Fibroblast of lung (primary cell): ENCODE measurements at regions not wholly inside any gene's neighbourhood (a gene's known extent, or its start where the extent isn't known, plus 50 kb on each side); places are given as distances from the start of the nearest gene placed in this dataset.

Experiments used
- DNase-seq, 2 donors: peaks; one replicate each; pipeline versions ENCODE4 v3.0.0 to v3.0.0-alpha.2; 2010; ENCODE audit warnings: low read depth in 2 of 2
- H2AFZ ChIP-seq: 2 replicates; pipeline ENCODE4 v1.5.1; 2012; ENCODE audit warnings: low read length, control low read depth, inconsistent platforms
- H3K27ac ChIP-seq: 2 replicates; pipeline ENCODE4 v1.5.1; 2011; ENCODE audit warnings: low read length, control low read depth; ENCODE audit not compliant: insufficient read depth
- H3K27me3 ChIP-seq: 2 replicates; pipeline ENCODE4 v1.5.1; 2011; ENCODE audit warnings: mild to moderate bottlenecking, low read length; ENCODE audit not compliant: control insufficient read depth, insufficient read depth
- H3K36me3 ChIP-seq: 2 replicates; pipeline ENCODE4 v1.5.1; 2011; ENCODE audit warnings: low read length; ENCODE audit not compliant: control insufficient read depth, insufficient read depth
- H3K4me1 ChIP-seq: 2 replicates; pipeline ENCODE4 v1.5.1; 2011; ENCODE audit warnings: low read length; ENCODE audit not compliant: control insufficient read depth, insufficient read depth; ENCODE audit errors: extremely low read depth
- H3K4me2 ChIP-seq: 2 replicates; pipeline ENCODE4 v1.5.1; 2011; ENCODE audit warnings: low read length, control low read depth; ENCODE audit not compliant: insufficient read depth; ENCODE audit errors: extremely low read depth
- H3K4me3 ChIP-seq, 4 experiments: fragments of 200-600 bp in 1 of 4; sonication (generic) in 1 of 4; replicated peaks in 1 of 4; 2 replicates each; pipeline ENCODE4 v1.5.1; 2011 to 2016; ENCODE audit warnings: low read length in 4 of 4, low read depth in 3 of 4, mild to moderate bottlenecking in 3 of 4, control low read depth in 2 of 4, inconsistent platforms in 1 of 4, mixed read lengths in 1 of 4; ENCODE audit not compliant: insufficient read depth in 1 of 4; ENCODE audit errors: control extremely low read depth in 1 of 4
- H3K79me2 ChIP-seq: 2 replicates; pipeline ENCODE4 v1.5.1; 2012; ENCODE audit warnings: mild to moderate bottlenecking, low read length, inconsistent platforms; ENCODE audit not compliant: control insufficient read depth, insufficient read depth
- H3K9ac ChIP-seq: 2 replicates; pipeline ENCODE4 v1.5.1; 2011; ENCODE audit warnings: mild to moderate bottlenecking, low read length, control low read depth; ENCODE audit not compliant: insufficient read depth
- H3K9me3 ChIP-seq: 2 replicates; pipeline ENCODE4 v1.5.1; 2012; ENCODE audit warnings: low read depth, low read length; ENCODE audit not compliant: control insufficient read depth, insufficient read depth
- H4K20me1 ChIP-seq: 2 replicates; pipeline ENCODE4 v1.5.1; 2011; ENCODE audit warnings: low read length; ENCODE audit not compliant: control insufficient read depth, insufficient read depth; ENCODE audit errors: extremely low read depth
- CTCF ChIP-seq, 2 donors: IDR thresholded peaks in 1 of 2; conservative IDR thresholded peaks in 1 of 2; 1 replicate in 1 of 2; 2 replicates in 1 of 2; pipeline ENCODE4 v1.5.1; 2011 to 2012; ENCODE audit warnings: low read length in 2 of 2, control low read depth in 1 of 2, inconsistent platforms in 1 of 2, low read depth in 1 of 2, mild to moderate bottlenecking in 1 of 2
- EZH2 ChIP-seq: IDR thresholded peaks from 2 replicates; pipeline ENCODE4 v1.5.1; 2012; ENCODE audit warnings: low read length, control low read depth, mild to moderate bottlenecking; ENCODE audit errors: missing control alignments

GRCh38 chr11:80625563-80625962 is 1184.7 kb upstream of the TENM4 start:
- DNase-seq, result no peak
- no peak overlapping the region for H3K4me2 ChIP-seq
- H3K79me2 ChIP-seq, result no peaks in the 10 kb centered on the region
- H4K20me1 ChIP-seq, result no peaks in the 10 kb centered on the region
- no peak overlapping the region for H2AFZ ChIP-seq
- no peak overlapping the region for H3K9ac ChIP-seq
- H3K36me3 ChIP-seq, result no peaks in the 10 kb centered on the region
- no peaks in the 10 kb centered on the region for H3K27me3 ChIP-seq
- TF ChIP-seq EZH2 (no peak), CTCF (conservative IDR thresholded peaks at IDR 0.05 in 1 of 2, IDR thresholded peaks at IDR 0.05 in 1 of 2; ENCODE audit: low read depth in 1 of 2, low read length in 2 of 2) (no peak)
- no peak overlapping the region for H3K27ac ChIP-seq
- H3K9me3 ChIP-seq, result no peaks in the 10 kb centered on the region
- no peaks in the 10 kb centered on the region for H3K4me1 ChIP-seq
- H3K4me3 ChIP-seq, result no peak overlapping the region

- Histone ChIP-seq H3K4me1 (no peaks in the 10 kb centered on the region), H3K4me2 (no peak overlapping the region), H3K79me2 (no peaks in the 10 kb centered on the region), H4K20me1 (no peaks in the 10 kb centered on the region), H3K9me3 (no peaks in the 10 kb centered on the region), H3K9ac (no peak overlapping the region), H2AFZ (no peak overlapping the region), H3K27ac (no peak overlapping the region), H3K4me3 (no peak overlapping the region), H3K36me3 (no peaks in the 10 kb centered on the region), H3K27me3 (no peaks in the 10 kb centered on the region)
- TF ChIP-seq CTCF (conservative IDR thresholded peaks at IDR 0.05 in 1 of 2, IDR thresholded peaks at IDR 0.05 in 1 of 2; ENCODE audit: low read depth in 1 of 2, low read length in 2 of 2) (no peak), EZH2 (no peak)
- DNase-seq, result no peak
Observed at GRCh38 chr11:80621871-80622270, 1181.0 kb upstream of the TENM4 start.

GRCh38 chr11:80620867-80621266 is 1180.0 kb upstream of the TENM4 start:
- no peaks in the 10 kb centered on the region for H3K27me3 ChIP-seq
- no peak overlapping the region for H3K27ac ChIP-seq
- DNase-seq, result no peak
- no peaks in the 10 kb centered on the region for H4K20me1 ChIP-seq
- H3K4me3 ChIP-seq, result no peak overlapping the region
- no peak overlapping the region for H3K9ac ChIP-seq
- no peak overlapping the region for H2AFZ ChIP-seq
- H3K9me3 ChIP-seq, result no peaks in the 10 kb centered on the region
- no peaks in the 10 kb centered on the region for H3K79me2 ChIP-seq
- H3K4me2 ChIP-seq, result no peak overlapping the region
- no peak for TF ChIP-seq CTCF (conservative IDR thresholded peaks at IDR 0.05 in 1 of 2, IDR thresholded peaks at IDR 0.05 in 1 of 2; ENCODE audit: low read depth in 1 of 2, low read length in 2 of 2)
- TF ChIP-seq EZH2, result no peak
- H3K4me1 ChIP-seq, result no peaks in the 10 kb centered on the region
- no peaks in the 10 kb centered on the region for H3K36me3 ChIP-seq
